HepG2 (cell line): ENCODE measurements at regions not wholly inside any gene's neighbourhood (a gene's known extent, or its start where the extent isn't known, plus 50 kb on each side); places are given as distances from the start of the nearest gene placed in this dataset.

Experiments
- ATAC-seq: fragments of 200-7000 bp; cut with Tn5 transposase; 3 replicates; pipeline ENCODE4 v1.9.1; 2020; ENCODE audit warnings: mild to moderate bottlenecking, moderate library complexity
- BruUV-seq: library from RNA; stranded (reverse); fragments of 400-500 nt; replicated peaks from 2 replicates; lab custom pipeline; 2021; lab: Mats Ljungman, UMichigan
- CTCF ChIA-PET: fragments of 300-600 bp; formaldehyde crosslinking; extraction: SDS; loops from one replicate; lab custom pipeline; 2021; ENCODE audit warnings: low total read pairs, inconsistent platforms, low intra/inter-chr PET ratio; lab: Yijun Ruan, JAX
- POLR2A ChIA-PET: fragments of 350-600 bp; sonication (Branson Sonifier 250); formaldehyde crosslinking; loops from one replicate; lab custom pipeline; 2020; ENCODE audit warnings: antibody characterized with exemption, inconsistent platforms; lab: Yijun Ruan, JAX
- DNase-seq: peaks from one replicate; pipeline ENCODE4 v3.0.0-alpha.2; 2015; ENCODE audit warnings: low spot score
- FAIRE-seq: peaks from 3 replicates; lab custom pipeline; 2011; peaks lifted over from hg19 to GRCh38; lab: Jason Lieb, UNC
- H2AFZ ChIP-seq: one replicate; pipeline ENCODE4 v1.6.1; 2011; ENCODE audit warnings: low read length, inconsistent platforms
- H3K27ac ChIP-seq: fragments of 300-600 bp; 3 replicates; pipeline ENCODE4 v1.8.0; 2011; ENCODE audit warnings: mixed run types, mild to moderate bottlenecking, mixed read lengths, low read length, inconsistent platforms; ENCODE audit not compliant: insufficient read depth; ENCODE audit errors: extremely low read length
- H3K27me3 ChIP-seq, 2 experiments: fragments of 200-600 bp in 1 of 2; 2 replicates in 1 of 2; 3 replicates in 1 of 2; pipeline versions ENCODE4 v1.6.0 to v1.8.0; 2011; ENCODE audit warnings: low read length in 2 of 2, mild to moderate bottlenecking in 2 of 2, moderate library complexity in 2 of 2, inconsistent platforms in 1 of 2; ENCODE audit not compliant: insufficient read depth in 2 of 2, control insufficient read depth in 1 of 2
- H3K36me3 ChIP-seq, 2 experiments: fragments of 200-600 bp in 1 of 2; replicated peaks in 1 of 2; 2 replicates in 1 of 2; 3 replicates in 1 of 2; pipeline versions ENCODE4 v1.5.1 to v1.8.0; 2011; ENCODE audit warnings: low read length in 2 of 2, inconsistent platforms in 1 of 2; ENCODE audit not compliant: insufficient read depth in 2 of 2, control insufficient read depth in 1 of 2
- H3K4me1 ChIP-seq: 2 replicates; pipeline ENCODE4 v1.5.1; 2012; ENCODE audit warnings: low read length, inconsistent platforms; ENCODE audit not compliant: insufficient read depth
- H3K4me2 ChIP-seq: 2 replicates; pipeline ENCODE4 v1.6.0; 2011; ENCODE audit warnings: low read depth, low read length, inconsistent platforms
- H3K4me3 ChIP-seq, 3 experiments: fragments of 200-600 bp in 1 of 3; sonication (generic), shearing (Covaris generic) in 1 of 3; replicated peaks in 1 of 3; 2 replicates each; pipeline ENCODE4 v1.5.1; 2011 to 2016; ENCODE audit warnings: low read length in 3 of 3, inconsistent platforms in 2 of 3, low read depth in 2 of 3, mild to moderate bottlenecking in 2 of 3, control low read depth in 1 of 3, mixed read lengths in 1 of 3; ENCODE audit not compliant: insufficient read depth in 1 of 3
- H3K79me2 ChIP-seq: one replicate; pipeline ENCODE4 v1.6.1; 2011; ENCODE audit warnings: low read length, inconsistent platforms; ENCODE audit not compliant: insufficient read depth
- H3K9ac ChIP-seq: 2 replicates; pipeline ENCODE4 v1.6.0; 2011; ENCODE audit warnings: mild to moderate bottlenecking, low read depth, low read length, inconsistent platforms; ENCODE audit not compliant: insufficient read depth
- H3K9me3 ChIP-seq: 2 replicates; pipeline ENCODE4 v1.5.1; 2012; ENCODE audit warnings: mild to moderate bottlenecking, low read length
- H4K20me1 ChIP-seq: 2 replicates; pipeline ENCODE4 v1.6.0; 2011; ENCODE audit warnings: inconsistent platforms, mild to moderate bottlenecking, low read length, moderate library complexity; ENCODE audit not compliant: insufficient read depth
- BORCS8-MEF2B ChIP-seq: sonication (generic); formaldehyde crosslinking; IDR thresholded peaks from 2 replicates; pipeline ENCODE4 v1.8.0; 2022; ENCODE audit warnings: mild to moderate bottlenecking, missing genetic modification reagents
- CENPX ChIP-seq: sonication (generic); formaldehyde crosslinking; IDR thresholded peaks from 2 replicates; pipeline ENCODE4 v1.9.0; 2021; ENCODE audit warnings: mild to moderate bottlenecking, missing genetic modification reagents, moderate library complexity
- JDP2 ChIP-seq: sonication (generic); formaldehyde crosslinking; IDR thresholded peaks from 2 replicates; pipeline ENCODE4 v1.8.1; 2022; ENCODE audit warnings: missing genetic modification reagents, borderline replicate concordance
- ZNF335 ChIP-seq: sonication (generic); formaldehyde crosslinking; IDR thresholded peaks from 2 replicates; pipeline ENCODE4 v1.4.0; 2020; ENCODE audit warnings: missing genetic modification reagents
- ZNF557 ChIP-seq: sonication (generic); formaldehyde crosslinking; IDR thresholded peaks from 2 replicates; pipeline ENCODE4 v1.4.0; 2020; ENCODE audit warnings: missing genetic modification reagents
- ZNF766 ChIP-seq: sonication (generic); formaldehyde crosslinking; IDR thresholded peaks from 2 replicates; pipeline ENCODE4 v1.5.0; 2020; ENCODE audit warnings: missing genetic modification reagents, borderline replicate concordance
- ZNF777 ChIP-seq: sonication (generic); formaldehyde crosslinking; IDR thresholded peaks from 2 replicates; pipeline ENCODE4 v1.4.0; 2020; ENCODE audit warnings: missing genetic modification reagents
- WGBS: methylation state at CpG from one replicate; pipeline ENCODE4 v1.1.6; 2017; ENCODE audit warnings: low lambda C conversion rate; 5-methylcytosine and 5-hydroxymethylcytosine counted together
- in situ Hi-C: cut with HindIII; loops from 2 replicates; pipeline ENCODE4 v1.10.0; 2017; ENCODE audit warnings: low pct_unique_long_range_greater_than_20kb; ENCODE audit not compliant: extremely low pct_ligation_motif_present
- intact Hi-C: fragments of 100-400 bp; cut with micrococcal nuclease; formaldehyde crosslinking; loops from one replicate; pipeline ENCODE4 v1.10.0; 2022; ENCODE audit not compliant: unreplicated experiment
- TF ChIP-seq, protein P1 (sequence below): sonication (generic); formaldehyde crosslinking; conservative IDR thresholded peaks from 2 replicates; pipeline ENCODE4 v1.4.0; 2020; ENCODE audit warnings: missing genetic modification reagents
- TF ChIP-seq, protein P2 (sequence below): sonication (generic); formaldehyde crosslinking; IDR thresholded peaks from 2 replicates; pipeline ENCODE4 v1.9.0; 2021; ENCODE audit warnings: missing genetic modification reagents, borderline replicate concordance
- TF ChIP-seq, protein P3 (sequence below): sonication (generic); formaldehyde crosslinking; IDR thresholded peaks from 2 replicates; pipeline ENCODE4 v1.4.0; 2020; ENCODE audit warnings: missing genetic modification reagents, borderline replicate concordance
- TF ChIP-seq, protein P4 (sequence below): sonication (generic); formaldehyde crosslinking; IDR thresholded peaks from 2 replicates; pipeline ENCODE4 v1.4.0; 2020; ENCODE audit warnings: missing genetic modification reagents, mild to moderate bottlenecking, borderline replicate concordance

DNA sequence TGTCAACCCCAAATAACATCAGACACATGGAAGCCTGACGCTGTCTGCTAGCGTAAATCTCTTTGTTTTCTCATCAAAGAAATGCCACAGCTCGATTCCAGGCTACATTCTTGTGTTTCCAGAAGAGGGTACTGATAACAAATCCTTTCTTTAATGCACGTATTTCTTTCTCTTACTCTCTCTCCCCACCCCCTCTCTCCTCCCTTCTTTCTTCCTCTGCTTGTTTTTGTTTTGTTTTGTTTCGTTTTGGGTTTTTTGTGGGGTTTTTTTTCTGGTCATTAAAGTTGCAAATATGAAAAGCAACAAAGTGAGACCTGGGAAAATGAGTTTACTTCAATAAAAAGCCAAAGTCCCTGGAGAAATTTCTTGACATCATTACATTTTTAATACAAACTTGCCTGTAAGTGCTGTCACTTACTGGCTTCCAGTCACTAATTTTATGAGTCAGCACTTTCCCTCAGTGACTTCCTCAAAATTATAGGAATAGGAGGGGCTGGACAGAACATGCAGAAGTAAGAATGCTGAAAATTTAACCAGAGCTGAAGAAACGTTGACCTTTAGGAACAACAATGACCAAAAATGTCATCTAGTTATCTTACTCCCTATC lies 106.7 kb upstream of the NABP1 start (continued):
- TF ChIP-seq, protein P1, sequence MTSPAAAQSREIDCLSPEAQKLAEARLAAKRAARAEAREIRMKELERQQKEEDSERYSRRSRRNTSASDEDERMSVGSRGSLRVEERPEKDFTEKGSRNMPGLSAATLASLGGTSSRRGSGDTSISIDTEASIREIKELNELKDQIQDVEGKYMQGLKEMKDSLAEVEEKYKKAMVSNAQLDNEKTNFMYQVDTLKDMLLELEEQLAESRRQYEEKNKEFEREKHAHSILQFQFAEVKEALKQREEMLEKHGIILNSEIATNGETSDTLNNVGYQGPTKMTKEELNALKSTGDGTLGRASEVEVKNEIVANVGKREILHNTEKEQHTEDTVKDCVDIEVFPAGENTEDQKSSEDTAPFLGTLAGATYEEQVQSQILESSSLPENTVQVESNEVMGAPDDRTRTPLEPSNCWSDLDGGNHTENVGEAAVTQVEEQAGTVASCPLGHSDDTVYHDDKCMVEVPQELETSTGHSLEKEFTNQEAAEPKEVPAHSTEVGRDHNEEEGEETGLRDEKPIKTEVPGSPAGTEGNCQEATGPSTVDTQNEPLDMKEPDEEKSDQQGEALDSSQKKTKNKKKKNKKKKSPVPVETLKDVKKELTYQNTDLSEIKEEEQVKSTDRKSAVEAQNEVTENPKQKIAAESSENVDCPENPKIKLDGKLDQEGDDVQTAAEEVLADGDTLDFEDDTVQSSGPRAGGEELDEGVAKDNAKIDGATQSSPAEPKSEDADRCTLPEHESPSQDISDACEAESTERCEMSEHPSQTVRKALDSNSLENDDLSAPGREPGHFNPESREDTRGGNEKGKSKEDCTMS (CRISPR knock-in tag) = no peak
- TF ChIP-seq, protein P2, sequence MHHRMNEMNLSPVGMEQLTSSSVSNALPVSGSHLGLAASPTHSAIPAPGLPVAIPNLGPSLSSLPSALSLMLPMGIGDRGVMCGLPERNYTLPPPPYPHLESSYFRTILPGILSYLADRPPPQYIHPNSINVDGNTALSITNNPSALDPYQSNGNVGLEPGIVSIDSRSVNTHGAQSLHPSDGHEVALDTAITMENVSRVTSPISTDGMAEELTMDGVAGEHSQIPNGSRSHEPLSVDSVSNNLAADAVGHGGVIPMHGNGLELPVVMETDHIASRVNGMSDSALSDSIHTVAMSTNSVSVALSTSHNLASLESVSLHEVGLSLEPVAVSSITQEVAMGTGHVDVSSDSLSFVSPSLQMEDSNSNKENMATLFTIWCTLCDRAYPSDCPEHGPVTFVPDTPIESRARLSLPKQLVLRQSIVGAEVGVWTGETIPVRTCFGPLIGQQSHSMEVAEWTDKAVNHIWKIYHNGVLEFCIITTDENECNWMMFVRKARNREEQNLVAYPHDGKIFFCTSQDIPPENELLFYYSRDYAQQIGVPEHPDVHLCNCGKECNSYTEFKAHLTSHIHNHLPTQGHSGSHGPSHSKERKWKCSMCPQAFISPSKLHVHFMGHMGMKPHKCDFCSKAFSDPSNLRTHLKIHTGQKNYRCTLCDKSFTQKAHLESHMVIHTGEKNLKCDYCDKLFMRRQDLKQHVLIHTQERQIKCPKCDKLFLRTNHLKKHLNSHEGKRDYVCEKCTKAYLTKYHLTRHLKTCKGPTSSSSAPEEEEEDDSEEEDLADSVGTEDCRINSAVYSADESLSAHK (CRISPR knock-in tag) = no peak
- TF ChIP-seq ZNF766 (CRISPR knock-in tag) = no peak

DNA sequence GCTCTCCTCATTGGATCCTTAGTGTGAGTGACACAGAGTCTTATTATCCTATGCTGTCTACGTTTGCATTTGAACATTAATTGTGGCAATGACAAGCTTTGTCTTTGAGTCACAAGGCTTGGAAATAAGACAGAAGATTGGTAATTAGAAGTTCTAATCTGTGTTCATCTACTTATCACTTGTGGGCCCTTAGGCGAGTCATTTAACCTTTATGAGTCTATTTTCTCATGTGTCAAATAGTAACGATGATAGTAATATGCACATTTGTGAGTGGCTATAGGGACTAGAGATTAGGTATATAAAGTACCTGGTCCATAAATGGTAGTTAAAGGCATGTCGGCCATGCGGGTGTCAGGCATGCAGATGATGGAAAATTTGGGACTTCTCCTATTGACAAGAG lies 105.6 kb upstream of the NABP1 start:
- Histone ChIP-seq H3K9ac (no peak overlapping the region), H3K27me3 (no peaks in the 10 kb centered on the region), H3K27ac (no peak overlapping the region), H3K4me2 (no peak overlapping the region), H3K4me3 (no peak overlapping the region), H2AFZ (no peak overlapping the region), H3K9me3 (no peaks in the 10 kb centered on the region), H3K36me3 (no peaks in the 10 kb centered on the region), H3K79me2 (no peaks in the 10 kb centered on the region), H3K4me1 (no peaks in the 10 kb centered on the region; the same call in 1 of the 2 replicates), H4K20me1 (no peaks in the 10 kb centered on the region)
- ATAC-seq = no peak
- no peak for FAIRE-seq
- WGBS = 67% methylated on average over 5 of the region's 5 CpGs
- ChIA-PET CTCF (no interaction called here), POLR2A (no interaction called here)
- intact Hi-C loops (loop anchor here (5.0 kb wide), 1 partner anchor 65 kb away; no protein-coding TSS in a partner anchor), in situ Hi-C loops (no loop called here)
- no TSS peak for BruUV-seq
- no peak for DNase-seq
- TF ChIP-seq ZNF777 (CRISPR knock-in tag) = no peak
- no peak for TF ChIP-seq BORCS8-MEF2B (CRISPR knock-in tag)
- no peak for TF ChIP-seq CENPX
- no peak for TF ChIP-seq ZNF335 (CRISPR knock-in tag)
- TF ChIP-seq, protein P3, sequence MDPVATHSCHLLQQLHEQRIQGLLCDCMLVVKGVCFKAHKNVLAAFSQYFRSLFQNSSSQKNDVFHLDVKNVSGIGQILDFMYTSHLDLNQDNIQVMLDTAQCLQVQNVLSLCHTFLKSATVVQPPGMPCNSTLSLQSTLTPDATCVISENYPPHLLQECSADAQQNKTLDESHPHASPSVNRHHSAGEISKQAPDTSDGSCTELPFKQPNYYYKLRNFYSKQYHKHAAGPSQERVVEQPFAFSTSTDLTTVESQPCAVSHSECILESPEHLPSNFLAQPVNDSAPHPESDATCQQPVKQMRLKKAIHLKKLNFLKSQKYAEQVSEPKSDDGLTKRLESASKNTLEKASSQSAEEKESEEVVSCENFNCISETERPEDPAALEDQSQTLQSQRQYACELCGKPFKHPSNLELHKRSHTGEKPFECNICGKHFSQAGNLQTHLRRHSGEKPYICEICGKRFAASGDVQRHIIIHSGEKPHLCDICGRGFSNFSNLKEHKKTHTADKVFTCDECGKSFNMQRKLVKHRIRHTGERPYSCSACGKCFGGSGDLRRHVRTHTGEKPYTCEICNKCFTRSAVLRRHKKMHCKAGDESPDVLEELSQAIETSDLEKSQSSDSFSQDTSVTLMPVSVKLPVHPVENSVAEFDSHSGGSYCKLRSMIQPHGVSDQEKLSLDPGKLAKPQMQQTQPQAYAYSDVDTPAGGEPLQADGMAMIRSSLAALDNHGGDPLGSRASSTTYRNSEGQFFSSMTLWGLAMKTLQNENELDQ (CRISPR knock-in tag) = no peak
- TF ChIP-seq, protein P4, sequence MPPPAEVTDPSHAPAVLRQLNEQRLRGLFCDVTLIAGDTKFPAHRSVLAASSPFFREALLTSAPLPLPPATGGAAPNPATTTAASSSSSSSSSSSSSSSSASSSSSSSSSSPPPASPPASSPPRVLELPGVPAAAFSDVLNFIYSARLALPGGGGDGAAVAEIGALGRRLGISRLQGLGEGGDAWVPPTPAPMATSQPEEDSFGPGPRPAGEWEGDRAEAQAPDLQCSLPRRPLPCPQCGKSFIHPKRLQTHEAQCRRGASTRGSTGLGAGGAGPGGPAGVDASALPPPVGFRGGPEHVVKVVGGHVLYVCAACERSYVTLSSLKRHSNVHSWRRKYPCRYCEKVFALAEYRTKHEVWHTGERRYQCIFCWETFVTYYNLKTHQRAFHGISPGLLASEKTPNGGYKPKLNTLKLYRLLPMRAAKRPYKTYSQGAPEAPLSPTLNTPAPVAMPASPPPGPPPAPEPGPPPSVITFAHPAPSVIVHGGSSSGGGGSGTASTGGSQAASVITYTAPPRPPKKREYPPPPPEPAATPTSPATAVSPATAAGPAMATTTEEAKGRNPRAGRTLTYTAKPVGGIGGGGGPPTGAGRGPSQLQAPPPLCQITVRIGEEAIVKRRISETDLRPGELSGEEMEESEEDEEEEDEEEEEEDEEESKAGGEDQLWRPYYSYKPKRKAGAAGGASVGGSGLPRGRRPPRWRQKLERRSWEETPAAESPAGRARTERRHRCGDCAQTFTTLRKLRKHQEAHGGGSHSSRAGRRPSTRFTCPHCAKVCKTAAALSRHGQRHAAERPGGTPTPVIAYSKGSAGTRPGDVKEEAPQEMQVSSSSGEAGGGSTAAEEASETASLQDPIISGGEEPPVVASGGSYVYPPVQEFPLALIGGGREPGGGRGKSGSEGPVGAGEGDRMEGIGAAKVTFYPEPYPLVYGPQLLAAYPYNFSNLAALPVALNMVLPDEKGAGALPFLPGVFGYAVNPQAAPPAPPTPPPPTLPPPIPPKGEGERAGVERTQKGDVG = no peak
- TF ChIP-seq JDP2 (CRISPR knock-in tag) = no peak
- no peak for TF ChIP-seq ZNF557
